H9 (cell line): ENCODE measurements at regions not wholly inside any gene's neighbourhood (a gene's known extent, or its start where the extent isn't known, plus 50 kb on each side); places are given as distances from the start of the nearest gene placed in this dataset.

Experiments used
- DNase-seq: peaks from one replicate; pipeline ENCODE4 v3.0.0-alpha.2; 2017
- H2AFZ ChIP-seq: one replicate; pipeline ENCODE4 v1.6.1; 2013; ENCODE audit warnings: mild to moderate bottlenecking, low read length, control low read depth, moderate library complexity
- H2AK5ac ChIP-seq: 2 replicates; pipeline ENCODE4 v1.6.1; 2013; ENCODE audit warnings: low read length, control low read depth, mixed read lengths; ENCODE audit not compliant: insufficient read length
- H2BK120ac ChIP-seq: one replicate; pipeline ENCODE4 v1.6.1; 2013; ENCODE audit warnings: low read depth, mild to moderate bottlenecking, low read length, control low read depth, inconsistent platforms; ENCODE audit not compliant: poor library complexity, severe bottlenecking
- H2BK12ac ChIP-seq: 2 replicates; pipeline ENCODE4 v1.6.1; 2013; ENCODE audit warnings: low read length, control low read depth, mixed read lengths, low read depth; ENCODE audit not compliant: insufficient read length
- H2BK15ac ChIP-seq: 2 replicates; pipeline ENCODE4 v1.6.1; 2013; ENCODE audit warnings: low read depth, low read length, control low read depth
- H2BK20ac ChIP-seq: one replicate; pipeline ENCODE4 v1.6.1; 2013; ENCODE audit warnings: low read depth, mild to moderate bottlenecking, low read length, control low read depth, inconsistent platforms; ENCODE audit not compliant: poor library complexity, severe bottlenecking
- H2BK5ac ChIP-seq: 2 replicates; pipeline ENCODE4 v1.6.1; 2013; ENCODE audit warnings: low read length, control low read depth, mixed read lengths; ENCODE audit not compliant: insufficient read length
- H3K14ac ChIP-seq: 2 replicates; pipeline ENCODE4 v1.6.1; 2013; ENCODE audit warnings: low read length, control low read depth; ENCODE audit not compliant: insufficient read depth
- H3K18ac ChIP-seq: 2 replicates; pipeline ENCODE4 v1.6.1; 2013; ENCODE audit warnings: low read depth, mild to moderate bottlenecking, mixed read lengths, low read length, control low read depth; ENCODE audit not compliant: insufficient read length
- H3K23ac ChIP-seq: 2 replicates; pipeline ENCODE4 v1.6.1; 2013; ENCODE audit warnings: low read length, control low read depth, mixed read lengths, low read depth; ENCODE audit not compliant: insufficient read length
- H3K23me2 ChIP-seq: 2 replicates; pipeline ENCODE4 v1.6.1; 2013; ENCODE audit warnings: low read depth, mild to moderate bottlenecking, mixed read lengths, low read length, control low read depth; ENCODE audit not compliant: insufficient read length, poor library complexity, severe bottlenecking
- H3K27ac ChIP-seq: 2 replicates; pipeline ENCODE4 v1.5.1; 2013; ENCODE audit warnings: low read length, control low read depth, mixed read lengths, low read depth; ENCODE audit not compliant: insufficient read length
- H3K27me3 ChIP-seq: 2 replicates; pipeline ENCODE4 v1.6.1; 2013; ENCODE audit warnings: low read length, control low read depth, inconsistent platforms; ENCODE audit not compliant: insufficient read depth
- H3K4ac ChIP-seq: 2 replicates; pipeline ENCODE4 v1.6.1; 2013; ENCODE audit warnings: low read depth, mild to moderate bottlenecking, control low read depth, inconsistent platforms, low read length, moderate library complexity
- H3K4me1 ChIP-seq: 2 replicates; pipeline ENCODE4 v1.6.1; 2013; ENCODE audit warnings: low read length, control low read depth, inconsistent platforms; ENCODE audit not compliant: insufficient read depth
- H3K4me2 ChIP-seq: 2 replicates; pipeline ENCODE4 v1.6.1; 2013; ENCODE audit warnings: low read length, control low read depth, mixed read lengths; ENCODE audit not compliant: insufficient read length, insufficient read depth
- H3K56ac ChIP-seq: 2 replicates; pipeline ENCODE4 v1.6.1; 2013; ENCODE audit warnings: low read depth, mild to moderate bottlenecking, mixed read lengths, low read length, control low read depth; ENCODE audit not compliant: insufficient read length
- H3K79me1 ChIP-seq: 2 replicates; pipeline ENCODE4 v1.6.1; 2013; ENCODE audit warnings: low read depth, mild to moderate bottlenecking, moderate library complexity, low read length, control low read depth, inconsistent platforms; ENCODE audit not compliant: insufficient read depth, poor library complexity, severe bottlenecking
- H3K79me2 ChIP-seq: 2 replicates; pipeline ENCODE4 v1.6.1; 2013; ENCODE audit warnings: low read length, control low read depth, inconsistent platforms; ENCODE audit not compliant: insufficient read depth
- H3K9ac ChIP-seq: 2 replicates; pipeline ENCODE4 v1.6.1; 2013; ENCODE audit warnings: low read length, control low read depth, mixed read lengths; ENCODE audit not compliant: insufficient read length; ENCODE audit errors: extremely low read depth
- H3K9me3 ChIP-seq: one replicate; pipeline ENCODE4 v1.6.1; 2013; ENCODE audit warnings: low read depth, low read length, inconsistent platforms; ENCODE audit not compliant: control insufficient read depth
- H3T11ph ChIP-seq: one replicate; pipeline ENCODE4 v1.6.1; 2013; ENCODE audit warnings: mild to moderate bottlenecking, low read length, control low read depth, inconsistent platforms
- H4K20me1 ChIP-seq: one replicate; pipeline ENCODE4 v1.6.1; 2013; ENCODE audit not compliant: control insufficient read depth, insufficient read length, insufficient read depth
- H4K5ac ChIP-seq: 2 replicates; pipeline ENCODE4 v1.6.1; 2013; ENCODE audit warnings: low read depth, mild to moderate bottlenecking, mixed read lengths, low read length, control low read depth; ENCODE audit not compliant: insufficient read length
- H4K8ac ChIP-seq: replicated peaks from 2 replicates; pipeline ENCODE4 v1.6.1; 2013; ENCODE audit warnings: low read length, control low read depth, mixed read lengths, low read depth; ENCODE audit not compliant: insufficient read length
- H4K91ac ChIP-seq: 2 replicates; pipeline ENCODE4 v1.6.1; 2013; ENCODE audit warnings: low read depth, mild to moderate bottlenecking, moderate library complexity, mixed read lengths, low read length, control low read depth; ENCODE audit not compliant: insufficient read length
- H3K27ac Mint-ChIP-seq, 3 experiments: 2 replicates in 2 of 3; 3 replicates in 1 of 3; pipeline ENCODE4 v1.8.0; 2020 to 2021; ENCODE audit warnings: mixed read lengths in 3 of 3, mild to moderate bottlenecking in 1 of 3, moderate library complexity in 1 of 3
- H3K27me3 Mint-ChIP-seq: 2 replicates; pipeline ENCODE4 v1.8.0; 2021; ENCODE audit warnings: low read depth, mild to moderate bottlenecking, moderate library complexity, mixed read lengths
- H3K36me3 Mint-ChIP-seq, 3 experiments: 2 replicates in 2 of 3; 3 replicates in 1 of 3; pipeline ENCODE4 v1.8.0; 2020 to 2021; ENCODE audit warnings: low read depth in 3 of 3, mixed read lengths in 3 of 3; ENCODE audit not compliant: insufficient read depth in 1 of 3
- H3K4me1 Mint-ChIP-seq, 2 experiments: 2 replicates each; pipeline ENCODE4 v1.8.0; 2020; ENCODE audit warnings: mixed read lengths in 2 of 2
- H3K4me3 Mint-ChIP-seq, 2 experiments: 2 replicates in 1 of 2; 3 replicates in 1 of 2; pipeline ENCODE4 v1.8.0; 2020 to 2021; ENCODE audit warnings: mild to moderate bottlenecking in 2 of 2, mixed read lengths in 2 of 2, moderate library complexity in 1 of 2
- H3K9me3 Mint-ChIP-seq, 2 experiments: 2 replicates in 1 of 2; 3 replicates in 1 of 2; pipeline ENCODE4 v1.8.0; 2020; ENCODE audit warnings: mild to moderate bottlenecking in 2 of 2, mixed read lengths in 2 of 2, moderate library complexity in 1 of 2
- WGBS: extraction: QIAGEN DNeasy Blood & Tissue Kit; methylation state at CpG from one replicate; pipeline ENCODE4 v1.1.7; 2013; ENCODE audit warnings: missing lambda C conversion rate, low lambda C conversion rate, mixed read lengths; ENCODE audit not compliant: insufficient read length; ENCODE audit errors: extremely low coverage; 5-methylcytosine and 5-hydroxymethylcytosine counted together
- TF ChIP-seq, protein P1 (sequence below): fragments of 200-600 bp; sonication (generic); conservative IDR thresholded peaks from 3 replicates; pipeline ENCODE4 v1.8.0; 2021; ENCODE audit warnings: antibody characterized with exemption, mild to moderate bottlenecking

DNA sequence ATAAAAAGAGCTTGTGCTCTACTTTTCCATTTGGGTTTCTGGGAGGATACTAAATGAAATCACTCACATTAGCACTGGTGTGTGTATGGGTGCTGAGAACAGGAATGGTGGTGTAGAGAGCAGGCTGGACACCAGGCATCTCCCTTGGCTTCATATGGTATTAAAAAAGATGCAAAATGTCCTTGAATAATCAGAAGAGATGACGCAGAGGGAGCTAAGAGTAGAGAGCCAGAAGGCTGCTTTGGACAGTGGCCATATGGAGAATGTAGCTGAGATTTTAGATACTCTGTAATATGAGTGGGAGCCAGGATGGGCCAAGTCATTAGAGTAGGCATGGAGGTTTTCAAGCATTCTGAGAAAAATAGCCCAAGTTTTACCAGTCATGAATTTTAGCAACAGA is 112.3 kb upstream of the ZRANB2 start:
- Histone ChIP-seq H3K18ac (no peak overlapping the region), H3K23me2 (no peaks in the 10 kb centered on the region), H2AFZ (no peak overlapping the region), H4K20me1 (no peaks in the 10 kb centered on the region), H3K27me3 (no peaks in the 10 kb centered on the region), H3K4ac (no peak overlapping the region), H2BK20ac (no peak overlapping the region), H3K4me2 (no peak overlapping the region), H2BK5ac (no peak overlapping the region), H2AK5ac (no peak overlapping the region), H3K9me3 (no peaks in the 10 kb centered on the region), H4K8ac (no peak overlapping the region), H2BK120ac (no peak overlapping the region), H2BK12ac (no peak overlapping the region), H3K14ac (no peak overlapping the region), H2BK15ac (no peak overlapping the region), H3K27ac (no peak overlapping the region), H3K56ac (no peak overlapping the region), H3K79me2 (no peaks in the 10 kb centered on the region), H3K4me1 (no peaks in the 10 kb centered on the region), H4K5ac (no peak overlapping the region), H4K91ac (no peak overlapping the region), H3K79me1 (no peaks in the 10 kb centered on the region), H3T11ph (no peak overlapping the region), H3K9ac (no peak overlapping the region), H3K23ac (no peak overlapping the region)
- DNase-seq = no peak
- no peaks in the 10 kb centered on the region for H3K36me3 Mint-ChIP-seq
- TF ChIP-seq, protein P1, sequence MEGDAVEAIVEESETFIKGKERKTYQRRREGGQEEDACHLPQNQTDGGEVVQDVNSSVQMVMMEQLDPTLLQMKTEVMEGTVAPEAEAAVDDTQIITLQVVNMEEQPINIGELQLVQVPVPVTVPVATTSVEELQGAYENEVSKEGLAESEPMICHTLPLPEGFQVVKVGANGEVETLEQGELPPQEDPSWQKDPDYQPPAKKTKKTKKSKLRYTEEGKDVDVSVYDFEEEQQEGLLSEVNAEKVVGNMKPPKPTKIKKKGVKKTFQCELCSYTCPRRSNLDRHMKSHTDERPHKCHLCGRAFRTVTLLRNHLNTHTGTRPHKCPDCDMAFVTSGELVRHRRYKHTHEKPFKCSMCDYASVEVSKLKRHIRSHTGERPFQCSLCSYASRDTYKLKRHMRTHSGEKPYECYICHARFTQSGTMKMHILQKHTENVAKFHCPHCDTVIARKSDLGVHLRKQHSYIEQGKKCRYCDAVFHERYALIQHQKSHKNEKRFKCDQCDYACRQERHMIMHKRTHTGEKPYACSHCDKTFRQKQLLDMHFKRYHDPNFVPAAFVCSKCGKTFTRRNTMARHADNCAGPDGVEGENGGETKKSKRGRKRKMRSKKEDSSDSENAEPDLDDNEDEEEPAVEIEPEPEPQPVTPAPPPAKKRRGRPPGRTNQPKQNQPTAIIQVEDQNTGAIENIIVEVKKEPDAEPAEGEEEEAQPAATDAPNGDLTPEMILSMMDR = no peak
- no peak overlapping the region for H3K4me3 Mint-ChIP-seq
- H3K27me3 Mint-ChIP-seq = no peaks in the 10 kb centered on the region
- H3K27ac Mint-ChIP-seq = no peak overlapping the region
- no CpG with 5 or more reads among the region's 1 CpG for WGBS
- peaks cover 0 to 1% of the 10 kb centered on the region in 2 experiments; a peak in 2 of 5 replicates for H3K9me3 Mint-ChIP-seq
- no peaks in the 10 kb centered on the region for H3K4me1 Mint-ChIP-seq
